ENCODE measurements at regions not wholly inside any gene's neighbourhood (a gene's known extent, or its start where the extent isn't known, plus 50 kb on each side); places are given as distances from the start of the nearest gene placed in this dataset.

- ATAC-seq (ENCODE audit: low FRiP score) (no peak), DNase-seq (ENCODE audit: low spot score) (no peak)
- TF ChIP-seq, protein P1, sequence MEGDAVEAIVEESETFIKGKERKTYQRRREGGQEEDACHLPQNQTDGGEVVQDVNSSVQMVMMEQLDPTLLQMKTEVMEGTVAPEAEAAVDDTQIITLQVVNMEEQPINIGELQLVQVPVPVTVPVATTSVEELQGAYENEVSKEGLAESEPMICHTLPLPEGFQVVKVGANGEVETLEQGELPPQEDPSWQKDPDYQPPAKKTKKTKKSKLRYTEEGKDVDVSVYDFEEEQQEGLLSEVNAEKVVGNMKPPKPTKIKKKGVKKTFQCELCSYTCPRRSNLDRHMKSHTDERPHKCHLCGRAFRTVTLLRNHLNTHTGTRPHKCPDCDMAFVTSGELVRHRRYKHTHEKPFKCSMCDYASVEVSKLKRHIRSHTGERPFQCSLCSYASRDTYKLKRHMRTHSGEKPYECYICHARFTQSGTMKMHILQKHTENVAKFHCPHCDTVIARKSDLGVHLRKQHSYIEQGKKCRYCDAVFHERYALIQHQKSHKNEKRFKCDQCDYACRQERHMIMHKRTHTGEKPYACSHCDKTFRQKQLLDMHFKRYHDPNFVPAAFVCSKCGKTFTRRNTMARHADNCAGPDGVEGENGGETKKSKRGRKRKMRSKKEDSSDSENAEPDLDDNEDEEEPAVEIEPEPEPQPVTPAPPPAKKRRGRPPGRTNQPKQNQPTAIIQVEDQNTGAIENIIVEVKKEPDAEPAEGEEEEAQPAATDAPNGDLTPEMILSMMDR (IDR thresholded peaks at IDR 0.05), result no peak
These were observed 173.8 kb downstream of the ACTL7B start for GRCh38 chr9:108681851-108682590.

- TF ChIP-seq, protein P1 (IDR thresholded peaks at IDR 0.05), result no peak
- ATAC-seq (ENCODE audit: low FRiP score) (no peak), DNase-seq (ENCODE audit: low spot score) (no peak)
These were observed 174.8 kb downstream of the ACTL7B start for GRCh38 chr9:108680946-108681345.

- DNase-seq (ENCODE audit: low spot score) (no peak), ATAC-seq (ENCODE audit: low FRiP score) (no peak)
- TF ChIP-seq, protein P1 (IDR thresholded peaks at IDR 0.05), result no peak
These were observed 178.0 kb downstream of the ACTL7B start for GRCh38 chr9:108677776-108678175.

DNA sequence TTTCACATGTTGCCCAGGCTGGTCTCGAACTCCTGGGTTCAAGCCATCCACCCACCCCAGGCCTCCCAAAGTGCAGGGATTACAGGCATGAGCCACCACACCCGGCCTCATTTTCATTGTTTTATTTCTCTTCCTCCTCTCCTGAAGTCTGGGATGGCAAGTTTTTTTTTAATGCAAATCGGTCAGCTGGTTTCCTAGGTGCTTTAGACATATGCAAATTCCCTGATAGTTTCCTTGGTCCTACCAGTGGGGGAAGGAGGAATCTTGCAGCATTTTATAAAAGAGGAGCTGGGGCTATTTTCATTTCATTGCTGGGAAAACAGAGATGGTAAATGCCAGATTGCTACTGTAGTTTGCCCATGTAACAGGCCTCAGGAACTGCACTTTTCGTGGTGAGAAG is 179.4 kb downstream of the ACTL7B start:
- TF ChIP-seq, protein P1 (IDR thresholded peaks at IDR 0.05), result no peak
- no peak for DNase-seq (ENCODE audit: low spot score)
- ATAC-seq (ENCODE audit: low FRiP score), result no peak

DNA sequence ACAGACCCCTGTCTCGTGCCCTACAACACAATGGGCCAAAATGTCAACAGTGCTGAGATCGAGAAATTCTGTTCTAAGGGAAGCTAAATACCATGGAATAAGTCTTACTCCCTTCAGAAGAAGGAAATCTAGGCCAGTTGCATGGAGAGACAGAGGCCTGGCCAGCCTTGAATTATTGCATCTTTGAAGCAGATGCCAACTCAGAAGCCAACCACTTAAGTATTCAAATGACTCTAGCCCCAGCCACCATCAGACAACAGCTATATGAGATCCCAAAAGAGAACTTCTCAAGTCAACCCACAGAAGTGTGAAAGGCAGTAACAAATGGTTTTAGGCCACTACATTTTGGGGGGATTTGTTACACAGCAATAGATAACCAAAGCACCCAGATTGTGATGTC is 180.1 kb downstream of the ACTL7B start:
- ATAC-seq (ENCODE audit: low FRiP score) (no peak), DNase-seq (ENCODE audit: low spot score) (no peak)
- TF ChIP-seq, protein P1 (IDR thresholded peaks at IDR 0.05), result no peak

- DNase-seq (ENCODE audit: low spot score) (no peak), ATAC-seq (ENCODE audit: low FRiP score) (no peak)
- TF ChIP-seq, protein P1 (IDR thresholded peaks at IDR 0.05), result no peak
These were observed 180.8 kb downstream of the ACTL7B start for GRCh38 chr9:108674766-108675530.
